Activated T-cell treated with anti-CD3 and anti-CD28 coated beads for 4 hours (primary cell): ENCODE measurements at regions not wholly inside any gene's neighbourhood (a gene's known extent, or its start where the extent isn't known, plus 50 kb on each side); places are given as distances from the start of the nearest gene placed in this dataset.

ENCODE experiments used
- DNase-seq: peaks from one replicate; pipeline ENCODE4 v3.0.0-alpha.2; 2020

- no peak for DNase-seq
Measured at GRCh38 chr3:40827942-40828688, 303.4 kb downstream of the ZNF621 start.

DNA sequence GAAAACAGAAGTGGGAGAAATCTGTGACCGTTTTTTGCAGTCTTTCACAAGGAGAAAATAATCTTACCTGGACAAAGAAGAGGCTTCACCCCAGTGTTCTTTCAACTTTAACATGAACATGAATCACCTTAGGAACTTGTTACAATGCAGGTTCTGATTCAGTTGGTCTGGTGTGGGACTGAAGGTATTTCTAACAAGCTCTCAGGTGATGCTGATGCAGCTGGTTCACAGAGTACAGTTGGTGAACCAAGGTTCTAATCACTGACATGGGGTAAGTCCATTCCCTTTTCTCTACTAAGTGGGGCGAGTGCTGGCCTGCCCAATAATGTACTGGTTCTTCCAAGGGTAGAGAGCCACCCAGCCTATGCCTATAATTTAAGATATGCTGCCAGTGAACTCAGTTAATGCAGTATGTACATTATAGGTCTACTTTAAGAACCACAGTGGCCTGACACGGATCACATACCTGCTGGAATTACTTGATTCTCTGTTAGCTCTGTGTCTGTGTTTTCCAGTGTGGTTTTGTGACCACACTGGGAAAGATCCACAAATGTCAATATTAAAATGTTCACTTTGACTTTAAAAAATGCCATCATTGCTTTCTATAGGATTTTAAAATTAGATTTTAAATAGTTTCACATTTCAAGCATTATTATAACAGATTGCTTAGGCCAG lies 304.1 kb downstream of the ZNF621 start:
- no peak for DNase-seq

GRCh38 chr3:40829876-40830275 lies 305.1 kb downstream of the ZNF621 start:
- no peak for DNase-seq

GRCh38 chr3:40837300-40837699 lies 312.5 kb downstream of the ZNF621 start:
- no peak for DNase-seq

- DNase-seq = no peak
Measured at GRCh38 chr3:40841131-40841530, 316.4 kb downstream of the ZNF621 start.

- DNase-seq = no peak
Measured at GRCh38 chr3:40841570-40842109, 316.9 kb downstream of the ZNF621 start.

GRCh38 chr3:40842714-40843113 lies 318.0 kb downstream of the ZNF621 start:
- DNase-seq = no peak

- DNase-seq = no peak
Measured at GRCh38 chr3:40843208-40843624, 318.5 kb downstream of the ZNF621 start.

- no peak for DNase-seq
Measured at GRCh38 chr3:40843851-40844548, 319.2 kb downstream of the ZNF621 start.

DNA sequence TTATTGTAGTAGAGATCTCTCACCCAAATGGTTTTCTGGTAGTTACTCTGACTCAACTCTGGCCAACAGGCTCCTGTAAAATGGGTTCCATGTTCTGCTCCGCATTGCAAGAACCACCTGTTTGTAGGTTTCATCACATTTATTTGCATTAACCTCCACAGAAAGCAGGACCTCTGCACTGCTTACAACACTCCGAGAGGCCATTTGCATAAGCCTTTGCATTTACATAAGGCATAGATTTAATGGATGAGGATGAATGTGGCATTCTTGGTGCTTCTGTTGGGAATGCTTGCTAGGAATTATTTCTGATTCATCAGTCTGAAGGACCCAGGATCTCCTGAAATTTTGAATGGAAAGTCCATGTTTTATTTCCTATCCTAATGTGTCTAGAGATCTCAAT lies 320.1 kb downstream of the ZNF621 start:
- no peak for DNase-seq

DNA sequence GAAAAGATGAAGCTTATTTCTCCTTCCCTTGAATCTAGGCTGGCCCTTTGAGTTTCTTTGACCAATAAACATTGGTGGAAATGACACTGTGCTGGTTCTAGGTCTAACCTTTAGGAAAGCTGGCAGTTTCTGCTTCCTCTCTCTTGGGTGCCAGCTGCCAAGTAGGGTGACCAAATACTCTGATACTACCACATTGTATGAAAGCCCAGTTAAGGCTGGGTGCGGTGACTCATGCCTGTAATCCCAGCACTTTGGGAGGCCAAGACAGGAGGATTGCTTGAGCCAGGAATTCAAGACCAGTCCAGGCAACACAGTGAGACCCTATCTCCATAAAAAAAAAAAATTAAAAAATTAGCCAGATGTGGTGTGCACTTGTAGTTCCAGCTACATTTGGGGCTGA lies 320.7 kb downstream of the ZNF621 start:
- DNase-seq = no peak

DNA sequence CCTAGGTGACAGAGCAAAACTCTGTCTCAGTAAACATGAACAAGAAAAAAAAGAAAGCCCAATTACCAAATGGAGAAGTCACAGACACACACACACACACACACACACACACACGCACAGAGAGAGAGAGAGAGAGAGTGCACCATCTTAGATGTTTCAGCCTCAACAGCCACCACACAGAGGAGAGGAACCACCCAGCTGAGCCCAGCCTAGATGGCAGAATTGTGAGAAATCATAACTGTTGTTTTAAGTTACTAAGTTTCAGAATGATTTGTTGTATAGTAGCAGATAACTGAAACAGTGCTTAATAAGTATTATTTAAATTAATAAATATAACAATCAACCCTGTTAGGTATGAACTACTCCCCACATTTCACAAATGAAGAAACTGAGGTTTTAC lies 321.2 kb downstream of the ZNF621 start:
- no peak for DNase-seq

DNA sequence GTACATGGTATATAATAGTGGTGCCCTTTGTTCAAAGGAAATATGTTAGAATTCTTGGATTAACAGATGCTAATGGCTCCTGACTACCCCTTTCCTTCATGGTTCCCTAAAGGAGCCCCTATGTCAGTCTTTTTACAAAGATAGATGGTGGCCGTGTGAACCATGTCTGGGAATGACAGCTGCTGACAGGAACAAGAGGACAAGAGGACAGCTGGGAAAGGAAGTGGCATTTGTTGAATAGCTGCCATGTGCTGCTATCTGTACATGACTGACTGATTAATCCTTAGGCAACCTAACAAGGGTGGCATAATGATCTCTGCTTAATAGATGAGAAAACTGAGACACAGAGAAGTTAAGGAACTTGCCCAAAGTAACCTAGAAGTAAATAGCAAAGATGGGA lies 321.7 kb downstream of the ZNF621 start:
- no peak for DNase-seq

DNA sequence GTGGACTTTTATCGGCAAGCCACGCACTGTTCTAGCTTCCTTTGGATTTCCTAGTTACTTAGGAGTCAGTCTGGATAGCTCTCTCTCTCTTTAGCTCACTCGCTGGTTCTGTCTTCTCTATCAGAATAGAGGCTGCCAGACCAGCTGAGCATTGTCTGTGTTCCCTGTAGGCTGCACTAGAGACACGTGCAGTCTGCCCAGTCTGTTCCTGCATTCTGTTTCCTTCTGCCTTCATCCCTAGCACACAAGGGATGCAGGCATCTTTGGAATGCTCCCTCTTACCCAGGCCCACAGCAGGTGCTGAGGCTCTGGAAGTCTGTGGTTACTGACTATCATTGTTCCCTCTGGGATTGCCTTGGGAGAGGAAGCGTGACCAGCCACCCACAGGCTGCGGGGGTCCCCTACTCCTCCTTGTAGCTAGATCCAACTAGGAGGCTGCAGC lies 322.8 kb downstream of the ZNF621 start:
- DNase-seq = no peak

DNA sequence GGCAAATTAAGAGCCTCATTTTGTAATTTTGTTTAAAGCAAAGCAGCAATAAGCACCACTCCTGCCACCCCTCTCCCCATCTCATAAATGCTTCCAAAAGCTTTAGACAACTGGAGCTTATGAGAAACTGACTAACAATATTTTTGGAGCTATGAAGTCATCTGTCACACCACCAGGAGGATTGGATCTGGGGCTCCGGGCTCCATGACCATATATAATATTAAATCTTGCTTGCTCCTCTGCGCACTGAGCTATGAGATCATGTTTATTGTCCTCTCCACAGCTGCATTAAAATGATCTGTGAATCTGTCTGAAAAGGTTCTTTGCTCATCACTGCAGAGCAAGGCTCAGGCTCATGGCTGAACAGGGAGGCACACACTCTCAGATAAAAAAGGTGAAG lies 323.7 kb downstream of the ZNF621 start:
- DNase-seq = no peak

DNA sequence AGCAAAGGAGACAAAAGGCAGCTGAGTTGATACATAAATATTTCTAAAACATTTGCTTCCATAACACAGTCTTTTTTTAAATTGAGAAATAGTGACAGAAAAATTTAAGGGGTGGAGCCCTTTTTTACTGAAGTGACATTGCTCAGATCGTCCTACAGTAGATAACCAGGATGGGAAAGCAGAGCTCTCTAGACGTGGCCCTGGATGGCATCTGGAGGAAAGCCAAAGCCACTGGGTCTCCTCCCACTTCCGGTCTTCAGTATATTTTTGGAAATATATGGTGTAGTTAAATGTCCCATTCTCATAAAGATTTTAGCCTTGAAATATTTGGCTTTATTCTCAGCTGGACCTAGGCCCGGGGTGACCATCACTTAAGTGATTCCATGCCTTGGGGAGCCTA lies 326.1 kb downstream of the ZNF621 start:
- DNase-seq = no peak

DNA sequence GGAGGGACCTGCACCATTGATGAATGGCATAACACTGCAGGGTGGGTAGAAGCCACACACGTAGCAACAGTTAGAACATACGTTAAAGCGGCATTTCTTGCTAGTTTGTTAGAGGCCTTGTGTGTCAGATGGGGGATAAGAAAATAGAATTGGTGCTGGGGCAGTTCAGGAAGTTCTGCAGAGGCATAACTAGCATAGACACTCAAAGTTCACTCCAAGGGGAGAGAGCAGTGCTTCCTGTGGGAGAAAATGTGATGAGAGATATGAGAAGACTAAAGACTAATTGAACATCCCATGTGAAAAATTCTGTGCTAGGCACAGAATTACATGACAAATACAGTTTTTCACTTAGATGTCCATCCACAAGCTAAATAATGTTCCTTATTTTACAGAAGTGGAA lies 327.1 kb downstream of the ZNF621 start:
- DNase-seq = no peak

DNA sequence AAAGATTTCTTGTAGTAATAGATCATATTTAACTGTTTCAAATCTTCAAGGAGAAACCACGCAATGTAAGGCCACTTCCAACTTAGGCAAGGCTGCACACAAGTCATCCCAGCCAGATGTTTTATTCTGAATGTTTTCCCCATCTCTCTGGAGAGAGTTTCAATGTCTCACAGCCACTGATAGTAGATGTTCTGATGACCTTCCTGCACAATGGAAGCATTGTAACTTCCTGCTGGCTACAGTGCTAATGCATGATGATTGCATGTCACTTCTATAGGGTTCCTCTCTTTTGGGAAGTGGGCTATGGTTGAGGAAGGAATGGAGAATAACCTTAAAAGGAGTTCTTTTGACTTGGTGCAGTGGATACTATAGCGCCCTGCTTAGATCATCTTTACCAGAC lies 328.0 kb downstream of the ZNF621 start:
- no peak for DNase-seq

- DNase-seq = no peak
Measured at GRCh38 chr3:40853474-40853873, 328.7 kb downstream of the ZNF621 start.

DNA sequence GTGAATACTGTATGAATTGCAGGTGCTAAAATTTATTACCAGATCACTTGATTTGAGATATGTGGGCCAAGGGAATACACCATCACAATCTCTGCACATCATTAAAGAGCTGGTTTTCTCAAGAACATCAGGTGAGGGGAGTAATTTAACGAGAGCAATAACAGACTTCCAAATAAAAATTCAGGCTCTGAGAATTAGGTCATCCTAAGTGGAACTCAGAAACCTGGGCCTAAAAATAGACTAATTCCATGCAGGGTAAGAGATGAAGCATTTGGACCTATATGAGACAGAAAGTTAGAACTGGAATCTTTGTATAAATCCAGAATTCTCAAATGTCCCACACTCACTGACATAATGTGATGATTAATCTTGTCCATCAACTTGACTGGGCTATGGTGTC lies 331.1 kb downstream of the ZNF621 start:
- no peak for DNase-seq

- DNase-seq = no peak
Measured at GRCh38 chr3:40858364-40859115, 333.8 kb downstream of the ZNF621 start.

DNA sequence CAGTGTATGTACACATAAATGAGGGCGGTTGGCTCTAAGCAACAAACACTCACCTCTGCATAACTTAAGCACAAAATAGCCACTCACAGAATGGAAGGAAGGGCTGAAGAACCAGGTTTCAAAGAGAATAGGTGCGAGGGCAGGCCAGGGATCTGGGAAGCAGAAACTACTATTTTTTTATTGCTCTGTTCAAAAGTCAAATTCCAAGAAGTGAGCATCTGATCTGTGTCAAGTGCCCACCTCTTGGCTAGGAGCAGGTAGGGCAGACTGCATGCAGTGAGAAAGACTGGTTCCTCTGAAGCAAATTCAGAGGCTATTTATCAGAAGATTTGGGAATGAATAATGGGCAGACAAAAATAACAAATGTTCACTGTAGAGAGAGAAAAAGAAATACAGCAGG lies 336.4 kb upstream of the CTNNB1 start:
- DNase-seq = no peak
